Activated B cell treated with CpG ODN at 0.5 μM for 24 hours (primary cell): ENCODE measurements at regions not wholly inside any gene's neighbourhood (a gene's known extent, or its start where the extent isn't known, plus 50 kb on each side); places are given as distances from the start of the nearest gene placed in this dataset.

Source experiments
- ATAC-seq: fragments of 200-7000 bp; cut with Tn5 transposase; one replicate; pipeline ENCODE4 v1.10.0; 2021; ENCODE audit warnings: low read depth, mild to moderate bottlenecking, moderate library complexity
- CTCF ChIA-PET: fragments of 350-600 bp; sonication (Branson Sonifier 250); formaldehyde crosslinking; loops from one replicate; lab custom pipeline; 2021; ENCODE audit warnings: antibody characterized with exemption; lab: Charles Lee
- POLR2A ChIA-PET: fragments of 350-600 bp; sonication (Branson Sonifier 250); formaldehyde crosslinking; loops from one replicate; lab custom pipeline; 2021; ENCODE audit warnings: antibody characterized with exemption; lab: Charles Lee
- DNase-seq: peaks from one replicate; pipeline ENCODE4 v3.0.0; 2022
- H3K27ac Mint-ChIP-seq: one replicate; pipeline ENCODE4 v1.8.0; 2020; ENCODE audit warnings: mixed read lengths
- H3K27me3 Mint-ChIP-seq: one replicate; pipeline ENCODE4 v1.8.0; 2021; ENCODE audit warnings: mixed read lengths
- H3K36me3 Mint-ChIP-seq: one replicate; pipeline ENCODE4 v1.8.0; 2021; ENCODE audit warnings: low read depth, mixed read lengths
- H3K4me1 Mint-ChIP-seq: one replicate; pipeline ENCODE4 v1.8.0; 2021; ENCODE audit warnings: mixed read lengths
- H3K4me3 Mint-ChIP-seq: one replicate; pipeline ENCODE4 v1.8.0; 2020; ENCODE audit warnings: mild to moderate bottlenecking, mixed read lengths
- H3K9me3 Mint-ChIP-seq: one replicate; pipeline ENCODE4 v1.8.0; 2020; ENCODE audit warnings: mixed read lengths
- CTCF ChIP-seq: fragments of 200-600 bp; IDR thresholded peaks from one replicate; pipeline ENCODE4 v1.8.0; 2022; ENCODE audit warnings: antibody characterized with exemption, mild to moderate bottlenecking
- intact Hi-C: fragments of 100-400 bp; cut with micrococcal nuclease; formaldehyde crosslinking; loops from one replicate; pipeline ENCODE4 v1.15.1; 2024

- Mint-ChIP-seq H3K27me3 (no peaks in the 10 kb centered on the region), H3K4me1 (peaks cover 2% of the 10 kb centered on the region), H3K36me3 (no peaks in the 10 kb centered on the region), H3K4me3 (no peak overlapping the region), H3K9me3 (peaks cover 3% of the 10 kb centered on the region), H3K27ac (no peak overlapping the region)
- ATAC-seq: no peak
- intact Hi-C loops: no loop called here
- POLR2A ChIA-PET: no interaction called here
- CTCF ChIA-PET: no interaction called here
- no peak for DNase-seq
- no peak for TF ChIP-seq CTCF
Measured at GRCh38 chrY:21111313-21111712, 355.4 kb downstream of the RPS4Y2 start.

- H3K27me3 Mint-ChIP-seq: no peaks in the 10 kb centered on the region
- no peaks in the 10 kb centered on the region for H3K9me3 Mint-ChIP-seq
- CTCF ChIA-PET: no interaction called here
- POLR2A ChIA-PET: no interaction called here
- peaks cover 19% of the 10 kb centered on the region for H3K4me1 Mint-ChIP-seq
- ATAC-seq (no peak), DNase-seq (no peak)
- peak overlapping the region; percentile 50 for H3K27ac Mint-ChIP-seq
- no peaks in the 10 kb centered on the region for H3K36me3 Mint-ChIP-seq
- H3K4me3 Mint-ChIP-seq: peak overlapping the region; percentile 32
- intact Hi-C loops: no loop called here
- TF ChIP-seq CTCF: no peak
Measured at GRCh38 chrY:21121065-21121464, 365.2 kb downstream of the RPS4Y2 start.

GRCh38 chrY:21135591-21135990 is 375.5 kb upstream of the RBMY1B start:
- TF ChIP-seq CTCF: no peak
- no peaks in the 10 kb centered on the region for H3K27me3 Mint-ChIP-seq
- no peaks in the 10 kb centered on the region for H3K36me3 Mint-ChIP-seq
- H3K4me1 Mint-ChIP-seq: peaks cover 3% of the 10 kb centered on the region
- H3K4me3 Mint-ChIP-seq: no peak overlapping the region
- H3K27ac Mint-ChIP-seq: no peak overlapping the region
- no peak for ATAC-seq
- POLR2A ChIA-PET: no interaction called here
- H3K9me3 Mint-ChIP-seq: no peaks in the 10 kb centered on the region
- intact Hi-C loops: no loop called here
- CTCF ChIA-PET: no interaction called here
- no peak for DNase-seq

- POLR2A ChIA-PET: no interaction called here
- no peak for DNase-seq
- ATAC-seq: no peak
- TF ChIP-seq CTCF: no peak
- intact Hi-C loops: no loop called here
- Mint-ChIP-seq H3K27ac (no peak overlapping the region), H3K9me3 (no peaks in the 10 kb centered on the region), H3K27me3 (no peaks in the 10 kb centered on the region), H3K36me3 (no peaks in the 10 kb centered on the region), H3K4me1 (peaks cover 3% of the 10 kb centered on the region), H3K4me3 (no peak overlapping the region)
- CTCF ChIA-PET: no interaction called here
Measured at GRCh38 chrY:21138056-21138758, 372.9 kb upstream of the RBMY1B start.

- no peaks in the 10 kb centered on the region for H3K9me3 Mint-ChIP-seq
- H3K36me3 Mint-ChIP-seq: no peaks in the 10 kb centered on the region
- ChIA-PET CTCF (no interaction called here), POLR2A (no interaction called here)
- ATAC-seq (no peak), DNase-seq (no peak)
- intact Hi-C loops: no loop called here
- TF ChIP-seq CTCF: no peak
- H3K4me1 Mint-ChIP-seq: peaks cover 7% of the 10 kb centered on the region
- H3K27me3 Mint-ChIP-seq: no peaks in the 10 kb centered on the region
- H3K4me3 Mint-ChIP-seq: no peak overlapping the region
- no peak overlapping the region for H3K27ac Mint-ChIP-seq
Measured at GRCh38 chrY:21146331-21146730, 364.8 kb upstream of the RBMY1B start.
